ENCODE measurements at regions not wholly inside any gene's neighbourhood (a gene's known extent, or its start where the extent isn't known, plus 50 kb on each side); places are given as distances from the start of the nearest gene placed in this dataset.
"Not testable (repeated sequence)": the region's sequence is repeated elsewhere in the genome, so short reads cannot be mapped to it uniquely, and the experiment has no call there.

DNA sequence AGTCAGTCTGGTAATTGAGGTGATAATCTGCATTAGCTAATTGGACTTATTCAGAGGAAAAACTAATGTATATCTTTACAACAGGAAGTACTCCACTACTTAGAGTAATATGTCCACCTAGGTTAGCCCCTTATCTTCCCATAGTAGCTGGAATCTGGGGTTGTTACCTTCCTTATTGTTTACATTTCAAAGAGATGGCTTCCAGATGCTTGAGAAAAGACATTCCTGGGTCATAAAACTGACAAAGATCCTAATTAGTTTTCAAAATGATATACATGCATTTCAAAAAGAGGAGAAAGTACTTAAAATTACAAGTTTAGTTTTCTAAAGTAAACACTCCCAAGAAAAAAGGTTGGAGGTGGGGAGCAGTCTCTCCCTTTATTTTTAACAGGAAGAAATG is 78.1 kb downstream of the RPL10L start:
- Histone ChIP-seq H3K36me3 (ENCODE audit: control insufficient read depth, insufficient read depth, low read length) (no peaks in the 10 kb centered on the region), H3K4me3 (replicated peaks; ENCODE audit: low read depth, low read length) (no peak overlapping the region), H3K27me3 (replicated peaks; ENCODE audit: control insufficient read depth, insufficient read depth, low read length) (no peaks in the 10 kb centered on the region)
- TF ChIP-seq, protein P1, sequence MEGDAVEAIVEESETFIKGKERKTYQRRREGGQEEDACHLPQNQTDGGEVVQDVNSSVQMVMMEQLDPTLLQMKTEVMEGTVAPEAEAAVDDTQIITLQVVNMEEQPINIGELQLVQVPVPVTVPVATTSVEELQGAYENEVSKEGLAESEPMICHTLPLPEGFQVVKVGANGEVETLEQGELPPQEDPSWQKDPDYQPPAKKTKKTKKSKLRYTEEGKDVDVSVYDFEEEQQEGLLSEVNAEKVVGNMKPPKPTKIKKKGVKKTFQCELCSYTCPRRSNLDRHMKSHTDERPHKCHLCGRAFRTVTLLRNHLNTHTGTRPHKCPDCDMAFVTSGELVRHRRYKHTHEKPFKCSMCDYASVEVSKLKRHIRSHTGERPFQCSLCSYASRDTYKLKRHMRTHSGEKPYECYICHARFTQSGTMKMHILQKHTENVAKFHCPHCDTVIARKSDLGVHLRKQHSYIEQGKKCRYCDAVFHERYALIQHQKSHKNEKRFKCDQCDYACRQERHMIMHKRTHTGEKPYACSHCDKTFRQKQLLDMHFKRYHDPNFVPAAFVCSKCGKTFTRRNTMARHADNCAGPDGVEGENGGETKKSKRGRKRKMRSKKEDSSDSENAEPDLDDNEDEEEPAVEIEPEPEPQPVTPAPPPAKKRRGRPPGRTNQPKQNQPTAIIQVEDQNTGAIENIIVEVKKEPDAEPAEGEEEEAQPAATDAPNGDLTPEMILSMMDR (IDR thresholded peaks at IDR 0.05; ENCODE audit: insufficient read depth, low read length, poor library complexity, severe bottlenecking), result no peak
- no peak for DNase-seq (ENCODE audit: extremely low read depth, insufficient read length)

GRCh38 chr14:46571970-46572369 is 79.6 kb downstream of the RPL10L start:
- no peak for DNase-seq (ENCODE audit: extremely low read depth, insufficient read length)
- no peaks in the 10 kb centered on the region for H3K27me3 ChIP-seq (replicated peaks; ENCODE audit: control insufficient read depth, insufficient read depth, low read length)
- TF ChIP-seq, protein P1 (IDR thresholded peaks at IDR 0.05; ENCODE audit: insufficient read depth, low read length, poor library complexity, severe bottlenecking), result no peak
- H3K36me3 ChIP-seq (ENCODE audit: control insufficient read depth, insufficient read depth, low read length), result no peaks in the 10 kb centered on the region
- H3K4me3 ChIP-seq (replicated peaks; ENCODE audit: low read depth, low read length), result no peak overlapping the region

DNA sequence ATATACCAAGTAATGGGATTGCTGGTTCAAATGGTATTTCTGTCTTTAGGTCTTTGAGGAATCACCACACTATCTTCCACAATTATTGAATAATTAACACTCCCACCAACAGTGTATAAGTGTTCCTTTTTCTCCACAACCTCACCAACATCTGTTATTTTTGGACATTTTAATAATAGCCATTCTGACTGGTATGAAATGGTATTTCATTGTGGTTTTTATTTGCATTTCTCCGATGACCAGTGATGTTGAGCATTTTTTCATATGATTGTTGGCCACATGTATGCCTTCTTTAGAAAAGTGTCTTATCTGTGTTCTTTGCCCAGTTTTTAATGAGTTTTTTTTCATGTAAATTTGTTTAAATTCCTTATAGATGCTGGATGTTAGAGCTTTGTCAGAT is 83.4 kb downstream of the RPL10L start:
- H3K4me3 ChIP-seq (replicated peaks; ENCODE audit: low read depth, low read length); DNase-seq (ENCODE audit: extremely low read depth, insufficient read length); H3K36me3 ChIP-seq (ENCODE audit: control insufficient read depth, insufficient read depth, low read length); H3K27me3 ChIP-seq (replicated peaks; ENCODE audit: control insufficient read depth, insufficient read depth, low read length): not testable (repeated sequence)

DNA sequence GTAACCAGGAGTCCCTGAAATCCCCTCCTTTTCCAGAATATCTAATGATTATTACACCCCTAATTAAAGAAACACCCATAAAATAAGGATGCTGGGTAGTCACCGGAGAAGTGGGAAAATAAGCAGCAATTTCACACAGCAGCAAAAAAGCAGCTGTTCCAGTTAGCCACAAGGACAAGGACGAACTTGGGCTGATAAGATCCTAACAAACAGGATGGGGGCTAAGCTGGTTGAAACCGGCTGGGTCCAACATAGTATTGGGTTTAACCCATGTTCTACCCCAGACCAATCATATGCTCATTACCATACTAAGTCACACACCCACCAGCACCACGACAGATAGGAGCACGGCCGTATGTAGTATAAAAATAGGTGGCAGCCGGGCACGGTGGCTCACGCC is 100.7 kb downstream of the RPL10L start:
- TF ChIP-seq, protein P1 (IDR thresholded peaks at IDR 0.05; ENCODE audit: insufficient read depth, low read length, poor library complexity, severe bottlenecking), result no peak
- Histone ChIP-seq H3K36me3 (ENCODE audit: control insufficient read depth, insufficient read depth, low read length) (no peaks in the 10 kb centered on the region), H3K4me3 (replicated peaks; ENCODE audit: low read depth, low read length) (no peak overlapping the region), H3K27me3 (replicated peaks; ENCODE audit: control insufficient read depth, insufficient read depth, low read length) (no peaks in the 10 kb centered on the region)
- no peak for DNase-seq (ENCODE audit: extremely low read depth, insufficient read length)

DNA sequence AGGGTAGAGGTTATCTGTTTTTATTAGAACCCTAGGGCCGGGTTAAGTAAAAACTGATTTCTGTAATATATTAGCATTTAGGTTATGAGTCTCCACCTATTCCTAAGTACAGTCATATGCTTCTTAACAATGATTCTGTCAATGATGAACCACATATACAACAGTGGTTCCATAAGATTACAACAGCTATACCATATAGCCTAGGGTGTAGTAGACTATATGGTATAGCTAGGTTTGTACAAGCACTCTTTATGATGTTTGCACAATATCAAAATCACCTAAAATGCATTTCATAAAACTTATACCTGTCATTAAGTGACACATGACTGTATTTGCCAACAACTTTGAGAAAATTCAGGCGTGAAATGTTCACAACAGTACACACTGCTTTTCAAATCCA is 110.6 kb downstream of the RPL10L start:
- Histone ChIP-seq H3K4me3 (replicated peaks; ENCODE audit: low read depth, low read length) (no peak overlapping the region), H3K27me3 (replicated peaks; ENCODE audit: control insufficient read depth, insufficient read depth, low read length) (no peaks in the 10 kb centered on the region), H3K36me3 (ENCODE audit: control insufficient read depth, insufficient read depth, low read length) (no peaks in the 10 kb centered on the region)
- DNase-seq (ENCODE audit: extremely low read depth, insufficient read length), result no peak
- TF ChIP-seq, protein P1 (IDR thresholded peaks at IDR 0.05; ENCODE audit: insufficient read depth, low read length, poor library complexity, severe bottlenecking), result no peak

GRCh38 chr14:46519121-46519520 is 132.5 kb downstream of the RPL10L start:
- DNase-seq (ENCODE audit: extremely low read depth, insufficient read length), result no peak
- TF ChIP-seq, protein P1 (IDR thresholded peaks at IDR 0.05; ENCODE audit: insufficient read depth, low read length, poor library complexity, severe bottlenecking), result no peak
- Histone ChIP-seq H3K36me3 (ENCODE audit: control insufficient read depth, insufficient read depth, low read length) (no peaks in the 10 kb centered on the region), H3K27me3 (replicated peaks; ENCODE audit: control insufficient read depth, insufficient read depth, low read length) (no peaks in the 10 kb centered on the region), H3K4me3 (replicated peaks; ENCODE audit: low read depth, low read length) (no peak overlapping the region)

GRCh38 chr14:46508752-46509151 is 142.8 kb downstream of the RPL10L start:
- H3K4me3 ChIP-seq (replicated peaks; ENCODE audit: low read depth, low read length); H3K36me3 ChIP-seq (ENCODE audit: control insufficient read depth, insufficient read depth, low read length); DNase-seq (ENCODE audit: extremely low read depth, insufficient read length); H3K27me3 ChIP-seq (replicated peaks; ENCODE audit: control insufficient read depth, insufficient read depth, low read length): not testable (repeated sequence)
